ENCODE measurements at regions not wholly inside any gene's neighbourhood (a gene's known extent, or its start where the extent isn't known, plus 50 kb on each side); places are given as distances from the start of the nearest gene placed in this dataset.
A peak's percentile ranks its signal among the peaks of the same experiment; 100 is the strongest.
"Not testable (repeated sequence)": the region's sequence is repeated elsewhere in the genome, so short reads cannot be mapped to it uniquely, and the experiment has no call there.

GRCh38 chr4:65265526-65265925 is 404.8 kb downstream of the EPHA5 start:
- DNase-seq (ENCODE audit: low spot score) = no peak
- no peak for FAIRE-seq

- FAIRE-seq = no peak
- no peak for DNase-seq (ENCODE audit: low spot score)
Measured at GRCh38 chr4:65259296-65259695, 411.0 kb downstream of the EPHA5 start.

- FAIRE-seq = peak; percentile 30
Measured at GRCh38 chr4:65250916-65251315, 419.4 kb downstream of the EPHA5 start.

GRCh38 chr4:65249111-65249510 is 421.2 kb downstream of the EPHA5 start:
- FAIRE-seq = no peak
- no peak for DNase-seq (ENCODE audit: low spot score)

More at GRCh38 chr4:65250916-65251315, 419.4 kb downstream of the EPHA5 start:
- DNase-seq (ENCODE audit: low spot score) = no peak

GRCh38 chr4:65242156-65242846 is 428.0 kb downstream of the EPHA5 start:
- FAIRE-seq = no peak
- no peak for DNase-seq (ENCODE audit: low spot score)

DNA sequence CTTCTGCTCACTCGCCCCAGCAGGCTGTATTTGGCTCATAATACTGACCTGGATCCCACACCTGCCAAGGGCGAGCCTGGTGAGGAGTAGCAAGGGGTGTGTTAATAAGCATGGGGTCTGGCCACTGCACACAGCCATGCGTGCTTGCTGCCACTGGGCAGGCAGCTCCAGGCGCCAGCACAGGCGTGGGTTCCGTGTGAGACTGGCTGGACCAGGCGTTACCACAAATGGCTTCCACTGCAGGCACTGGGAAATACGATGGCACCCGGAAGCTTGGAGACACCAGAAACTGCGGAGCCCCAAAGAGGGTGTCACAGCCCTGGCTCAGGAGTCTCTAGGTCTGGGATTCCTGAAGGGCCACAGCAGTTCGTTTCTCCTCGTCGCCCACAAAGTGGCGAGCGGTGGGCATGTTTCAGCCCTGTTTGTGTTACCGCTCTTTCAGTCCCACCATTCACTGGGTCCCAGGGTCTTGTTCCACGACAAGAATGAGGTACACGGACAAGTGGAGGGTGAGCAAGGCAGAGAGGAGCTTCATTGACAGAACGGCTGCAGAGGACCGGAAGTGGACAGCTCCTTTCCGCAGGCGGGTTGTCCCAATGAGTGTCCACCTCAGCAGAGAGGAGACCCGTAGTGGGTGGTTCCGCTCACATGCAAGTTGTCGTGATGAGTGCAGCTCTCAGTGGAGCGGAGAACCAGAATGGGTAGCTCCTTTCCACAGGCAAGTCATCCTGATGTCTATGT is 428.9 kb downstream of the EPHA5 start:
- DNase-seq (ENCODE audit: low spot score) (no peak), FAIRE-seq (no peak)

DNA sequence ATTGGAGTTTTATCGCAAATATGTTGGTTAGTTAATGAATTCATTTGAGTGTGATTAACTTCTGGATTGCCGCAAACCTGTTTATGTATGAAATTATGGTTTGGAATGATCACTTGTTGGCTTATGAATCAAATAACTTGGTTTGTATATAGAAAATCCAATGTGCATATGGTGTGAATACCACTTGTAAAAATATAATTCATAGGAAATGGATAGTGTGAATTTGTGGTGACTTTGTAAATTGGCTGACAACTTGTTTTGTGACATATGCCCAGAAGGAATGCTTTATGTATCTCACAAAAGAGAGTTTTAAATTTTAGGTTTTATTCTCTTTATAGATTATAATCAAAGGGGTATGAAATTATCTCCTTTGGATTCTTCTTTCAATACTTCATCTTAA is 436.2 kb downstream of the EPHA5 start:
- FAIRE-seq (no peak), DNase-seq (ENCODE audit: low spot score) (no peak)

DNA sequence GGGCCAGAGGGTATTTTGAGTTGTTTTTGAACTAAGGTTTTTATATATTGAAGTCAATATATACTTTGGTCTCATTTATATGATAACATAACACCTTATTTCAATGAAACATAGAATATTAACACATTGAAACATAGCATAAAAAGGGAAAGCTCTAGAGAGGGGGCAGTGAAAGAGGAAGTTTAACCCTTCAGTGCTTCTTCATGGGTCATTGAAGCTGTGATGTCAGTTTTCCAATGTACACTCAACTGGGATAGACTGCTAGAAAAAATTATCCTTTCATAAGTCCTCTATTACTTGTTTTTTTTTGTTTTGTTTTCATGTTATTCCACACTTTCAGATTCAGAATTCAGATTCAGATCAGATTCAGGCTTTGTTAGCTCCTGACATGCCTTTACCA is 442.7 kb downstream of the EPHA5 start:
- DNase-seq (ENCODE audit: low spot score) (no peak), FAIRE-seq (no peak)

DNA sequence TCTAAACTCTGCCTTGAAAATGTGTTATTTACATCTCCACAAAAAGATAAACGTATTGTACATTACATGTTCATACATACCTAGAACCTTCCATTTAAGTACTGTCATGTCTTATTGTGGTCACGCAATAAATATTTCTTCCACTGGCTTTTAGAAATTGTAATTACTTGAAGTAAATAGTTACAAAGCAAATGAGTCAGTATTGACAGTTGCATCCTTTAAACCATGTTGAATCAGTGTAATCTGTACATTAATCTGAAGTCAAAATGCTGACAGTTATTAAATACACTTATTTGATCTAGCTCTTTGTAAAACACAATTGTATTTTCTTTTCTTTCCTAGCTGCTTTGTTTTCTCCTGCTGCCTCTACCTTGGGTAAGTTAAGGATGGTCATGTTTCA is 446.7 kb downstream of the EPHA5 start:
- no peak for DNase-seq (ENCODE audit: low spot score)

DNA sequence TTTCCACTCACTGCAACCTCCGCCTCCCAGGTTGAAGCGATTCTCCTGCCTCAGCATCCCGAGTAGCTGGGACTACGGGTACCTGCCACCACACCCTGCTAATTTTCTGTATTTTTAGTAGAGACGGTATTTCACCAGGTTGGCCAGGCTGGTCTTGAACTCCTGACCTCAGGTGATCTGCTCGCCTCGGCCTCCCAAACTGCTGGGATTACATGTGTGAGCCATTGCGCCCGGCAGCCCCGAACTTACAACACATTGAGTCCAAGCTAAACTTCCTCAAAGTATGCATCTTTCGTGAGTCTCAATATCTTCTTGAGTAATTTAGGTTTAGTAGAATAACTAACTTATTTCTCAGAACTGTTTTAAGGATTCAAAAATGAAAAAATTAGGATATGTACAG is 447.2 kb downstream of the EPHA5 start:
- FAIRE-seq = not testable (repeated sequence)

More for the DNA sequence above, 446.7 kb downstream of the EPHA5 start:
- no peak for FAIRE-seq

DNA sequence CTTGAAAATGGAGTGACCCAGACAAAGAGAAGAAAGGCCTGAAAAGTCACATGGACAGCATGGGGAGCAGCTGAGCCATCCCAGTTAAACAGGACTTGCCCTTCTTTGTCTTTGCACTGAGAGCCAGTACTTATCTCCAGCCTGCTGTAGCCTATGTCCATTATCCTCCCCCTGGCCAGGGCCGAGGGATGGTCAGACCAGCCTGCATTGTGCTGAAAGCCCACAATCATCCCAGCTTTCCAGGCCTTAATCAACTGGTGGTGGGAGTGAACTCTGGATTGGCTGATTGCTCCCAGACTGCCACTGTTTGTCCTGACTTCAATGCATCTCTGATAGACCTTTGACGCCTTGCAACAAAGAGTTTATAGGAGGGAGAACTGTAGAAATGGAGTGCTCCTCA is 453.1 kb downstream of the EPHA5 start:
- DNase-seq (ENCODE audit: low spot score) (no peak), FAIRE-seq (no peak)

More for the DNA sequence above, 447.2 kb downstream of the EPHA5 start:
- DNase-seq (ENCODE audit: low spot score) = not testable (repeated sequence)

DNA sequence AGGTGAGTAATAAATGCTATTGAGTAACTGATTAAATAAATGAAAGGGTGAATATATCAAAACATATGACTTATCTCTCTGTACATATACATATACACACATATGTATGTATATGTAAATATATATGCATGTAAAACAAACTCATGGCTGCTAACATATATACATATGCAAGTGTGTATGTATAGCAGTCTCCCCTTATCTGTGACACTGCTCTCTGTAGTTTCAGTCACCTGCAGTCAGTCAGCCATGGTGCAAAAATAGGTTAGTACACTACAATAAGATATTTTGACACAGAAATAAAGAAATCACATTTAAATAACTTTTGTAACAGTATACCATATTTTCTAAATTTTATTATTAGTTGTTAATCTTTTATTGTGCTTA is 467.4 kb downstream of the EPHA5 start:
- DNase-seq (ENCODE audit: low spot score) (no peak), FAIRE-seq (no peak)

DNA sequence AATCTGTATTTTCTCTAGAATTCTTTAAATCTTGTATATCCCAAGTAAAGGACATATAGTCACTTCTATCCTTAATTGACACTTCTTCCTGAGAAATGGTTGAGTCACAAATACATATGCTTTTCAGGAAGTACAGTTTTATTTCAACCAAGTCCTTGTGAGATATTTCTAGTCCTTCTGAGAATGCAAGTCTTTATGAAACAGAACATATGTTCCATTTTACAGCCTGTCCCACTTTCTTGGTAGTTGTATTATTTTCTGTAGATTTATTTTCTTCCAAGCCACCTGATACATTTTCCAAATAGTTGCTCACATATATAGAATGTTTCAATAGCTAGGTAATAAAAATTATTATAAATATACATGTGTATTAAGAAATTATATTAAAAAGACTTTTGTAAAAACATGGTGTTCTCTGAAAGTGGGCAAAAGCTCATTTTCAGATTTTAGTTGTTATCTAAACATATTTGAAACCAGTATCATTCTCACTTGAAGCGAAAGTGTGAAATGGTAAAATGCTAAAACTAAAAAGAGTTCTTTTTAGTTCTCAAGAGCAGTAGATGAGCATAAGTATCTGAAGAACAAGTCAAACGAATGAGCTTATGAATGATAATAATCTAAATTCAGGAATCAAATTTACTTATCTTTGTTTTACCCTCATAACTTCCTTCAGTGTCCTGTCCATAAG is 468.0 kb downstream of the EPHA5 start:
- DNase-seq (ENCODE audit: low spot score) (no peak), FAIRE-seq (no peak)

DNA sequence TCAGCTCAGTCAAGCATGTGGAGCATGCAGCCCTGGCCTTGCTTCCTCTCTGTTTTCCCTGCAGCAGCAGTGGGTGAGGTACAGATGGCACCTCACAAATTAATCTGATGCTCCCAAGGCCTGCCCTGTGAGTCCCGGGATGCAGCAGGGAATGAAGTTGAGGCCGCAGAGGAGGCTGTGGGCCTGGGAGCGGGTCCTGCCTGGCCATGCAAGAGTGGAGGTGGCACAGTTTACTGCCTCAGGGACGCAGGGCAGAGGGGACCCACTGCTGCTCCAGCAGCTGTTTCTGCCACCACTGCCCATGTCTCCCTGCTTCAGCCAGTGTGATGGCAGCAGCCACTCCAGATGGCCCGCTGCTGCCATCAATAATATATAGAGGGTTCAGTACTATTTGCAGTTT is 474.6 kb downstream of the EPHA5 start:
- FAIRE-seq (no peak), DNase-seq (ENCODE audit: low spot score) (no peak)

- no peak for FAIRE-seq
- DNase-seq (ENCODE audit: low spot score) = no peak
Measured at GRCh38 chr4:65195002-65195401, 475.3 kb downstream of the EPHA5 start.

GRCh38 chr4:65193985-65194384 is 476.3 kb downstream of the EPHA5 start:
- DNase-seq (ENCODE audit: low spot score) (no peak), FAIRE-seq (no peak)

GRCh38 chr4:65190780-65191179 is 479.5 kb downstream of the EPHA5 start:
- DNase-seq (ENCODE audit: low spot score) = no peak
- no peak for FAIRE-seq

- DNase-seq (ENCODE audit: low spot score) = no peak
- no peak for FAIRE-seq
Measured at GRCh38 chr4:65175585-65175984, 494.7 kb downstream of the EPHA5 start.

DNA sequence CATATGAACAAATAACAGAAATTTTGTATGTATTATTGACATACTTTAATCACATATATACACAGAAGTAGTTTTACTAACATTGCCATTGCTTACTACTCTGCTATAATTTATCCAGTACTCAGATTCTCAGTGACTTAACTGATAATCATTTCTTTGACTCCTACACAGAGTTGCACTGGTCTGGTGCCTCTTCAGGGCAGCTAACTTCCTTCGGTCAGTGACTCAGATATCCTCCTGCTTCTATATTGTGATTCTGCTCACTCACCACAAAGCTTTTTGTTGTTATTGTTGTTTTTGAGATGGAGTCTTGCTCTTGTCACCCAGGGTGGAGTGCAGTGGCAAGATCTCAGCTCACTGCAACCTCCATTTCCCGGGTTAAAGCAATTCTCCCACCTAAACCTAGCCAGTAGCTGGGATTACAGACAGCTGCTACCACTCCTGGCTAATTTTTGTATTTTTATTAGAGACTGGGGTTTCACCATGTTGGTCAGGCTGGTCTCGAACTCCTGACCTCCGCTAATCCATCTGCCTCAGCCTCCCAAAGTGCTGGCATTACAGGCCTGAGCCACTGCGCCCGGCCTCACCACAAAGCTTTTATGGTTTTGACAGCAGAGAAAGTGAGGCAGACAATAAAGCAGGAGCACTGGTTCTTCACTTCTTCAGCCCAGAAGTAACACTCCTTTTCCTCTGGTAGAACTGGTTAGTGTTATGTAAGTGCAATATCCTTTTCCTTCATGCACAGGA is 499.3 kb downstream of the EPHA5 start:
- DNase-seq (ENCODE audit: low spot score) (no peak), FAIRE-seq (no peak)

- no peak for FAIRE-seq
Measured at GRCh38 chr4:65167719-65168118, 502.6 kb downstream of the EPHA5 start.

GRCh38 chr4:65152205-65152604 is 518.1 kb downstream of the EPHA5 start:
- DNase-seq (ENCODE audit: low spot score) (no peak), FAIRE-seq (no peak)

More at GRCh38 chr4:65167719-65168118, 502.6 kb downstream of the EPHA5 start:
- DNase-seq (ENCODE audit: low spot score) = no peak

GRCh38 chr4:65139998-65140397 is 530.3 kb downstream of the EPHA5 start:
- DNase-seq (ENCODE audit: low spot score) (no peak), FAIRE-seq (peak; percentile 17)

Data from urothelium cell line (cell line).